NCI-H1694 treated with DMSO at 0.1 percent for 48 hours (cell line): ENCODE measurements at regions not wholly inside any gene's neighbourhood (a gene's known extent, or its start where the extent isn't known, plus 50 kb on each side); places are given as distances from the start of the nearest gene placed in this dataset.
"Not testable (repeated sequence)": the region's sequence is repeated elsewhere in the genome, so short reads cannot be mapped to it uniquely, and the experiment has no call there.

ENCODE experiments used
- DNase-seq: peaks from one replicate; lab custom pipeline; 2025; lab: John Stamatoyannopoulos, UW

DNA sequence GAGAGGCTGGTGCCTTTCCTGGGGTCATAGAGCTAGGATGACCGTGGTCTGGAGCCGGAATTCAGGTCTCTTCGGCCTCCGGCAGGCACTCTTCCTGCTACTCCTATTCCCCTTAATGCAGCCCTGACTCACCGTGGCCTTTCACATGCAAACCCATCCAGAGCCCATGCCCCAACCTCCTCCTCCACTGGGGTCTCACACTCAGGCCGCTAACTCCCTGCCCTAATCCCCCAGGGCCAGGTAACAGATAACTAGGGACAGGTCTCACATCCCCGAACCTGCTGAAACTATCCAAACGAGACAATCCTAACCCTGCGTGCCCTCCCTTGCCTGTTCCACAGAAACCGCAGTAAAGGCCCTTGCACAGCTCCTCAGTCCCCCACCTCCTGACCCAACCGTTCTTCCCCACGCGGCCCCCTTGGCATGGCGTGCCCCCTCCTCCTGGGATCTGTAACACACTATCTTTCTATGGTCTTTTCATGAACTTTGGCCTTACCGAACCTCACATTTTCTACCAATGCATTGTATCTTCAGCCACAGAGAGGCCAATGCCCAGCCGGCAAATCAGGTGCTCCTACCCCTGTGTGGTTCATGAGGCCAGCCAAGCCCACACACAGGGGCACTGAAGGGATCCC, 245.4 kb upstream of the EXOC2 start:
- no peak for DNase-seq

- no peak for DNase-seq
Observed at GRCh38 chr6:935582-935981, 242.6 kb upstream of the EXOC2 start.

DNA sequence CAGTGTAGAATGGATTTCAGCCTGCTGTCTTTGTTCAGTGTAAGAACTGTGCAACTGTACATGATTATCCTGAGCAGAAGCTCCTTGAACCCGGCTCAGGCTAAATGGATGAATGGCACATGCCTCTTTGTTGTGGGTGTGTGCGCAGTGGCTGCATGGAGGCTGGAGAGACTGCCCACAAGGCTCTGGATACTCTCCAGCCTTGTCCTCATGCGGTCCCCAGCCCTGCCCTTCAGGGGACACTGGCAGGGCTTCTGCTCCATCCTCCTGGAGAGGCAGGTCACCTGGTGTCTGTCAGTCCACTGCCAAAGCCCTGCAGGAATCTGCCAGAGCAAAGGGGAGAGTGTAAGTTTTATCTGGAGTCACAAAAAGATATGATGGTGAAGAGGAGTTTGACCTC, 241.7 kb upstream of the EXOC2 start:
- no peak for DNase-seq

DNA sequence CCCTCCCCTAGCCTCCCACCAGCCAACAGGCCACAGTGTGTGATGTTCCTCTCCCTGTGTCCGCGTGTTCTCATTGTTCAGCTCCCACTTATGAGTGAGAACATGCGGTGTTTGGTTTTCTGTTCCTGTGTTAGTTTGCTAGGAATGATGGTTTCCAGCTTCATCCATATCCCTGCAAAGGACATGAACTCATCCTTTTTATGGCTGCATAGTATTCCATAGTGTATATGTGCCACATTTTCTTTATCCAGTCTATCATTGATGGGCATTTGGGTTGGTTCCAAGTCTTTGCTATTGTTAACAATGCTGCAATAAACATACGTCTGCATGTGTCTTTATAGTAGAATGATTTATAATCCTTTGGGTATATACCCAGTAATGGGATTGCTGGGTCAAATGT, 239.0 kb upstream of the EXOC2 start:
- not testable (repeated sequence) for DNase-seq

GRCh38 chr6:927157-927556, 234.2 kb upstream of the EXOC2 start:
- DNase-seq, result no peak

DNA sequence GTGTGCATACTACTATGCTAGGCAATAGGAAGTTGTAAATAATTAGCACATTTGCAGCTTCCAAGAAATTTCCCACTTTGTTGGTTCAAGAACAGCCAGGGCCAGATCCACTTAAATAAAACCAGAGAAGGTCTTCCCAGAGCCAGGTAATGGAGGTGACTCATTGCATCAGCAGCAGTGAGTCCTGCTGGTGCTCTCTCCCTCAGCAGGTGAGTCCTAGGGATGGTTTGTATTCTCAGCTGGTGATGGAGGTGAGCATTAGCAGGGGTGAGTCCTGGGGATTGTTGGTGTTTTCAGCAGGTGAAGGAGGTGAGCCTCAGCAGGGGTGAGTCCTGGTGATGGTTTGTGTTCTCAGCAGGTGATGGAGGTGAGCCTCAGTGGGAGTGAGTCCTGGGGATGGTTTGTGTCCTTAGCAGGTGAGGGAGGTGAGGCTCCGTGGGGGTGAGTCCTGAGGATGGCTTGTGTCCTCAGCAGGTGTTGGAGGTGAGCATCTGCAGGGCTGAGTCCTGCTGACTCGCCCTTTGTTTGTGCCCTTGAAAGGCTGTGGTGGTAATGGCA, 232.8 kb upstream of the EXOC2 start:
- DNase-seq, result no peak

- no peak for DNase-seq
Observed at GRCh38 chr6:924661-925060, 231.7 kb upstream of the EXOC2 start.

DNA sequence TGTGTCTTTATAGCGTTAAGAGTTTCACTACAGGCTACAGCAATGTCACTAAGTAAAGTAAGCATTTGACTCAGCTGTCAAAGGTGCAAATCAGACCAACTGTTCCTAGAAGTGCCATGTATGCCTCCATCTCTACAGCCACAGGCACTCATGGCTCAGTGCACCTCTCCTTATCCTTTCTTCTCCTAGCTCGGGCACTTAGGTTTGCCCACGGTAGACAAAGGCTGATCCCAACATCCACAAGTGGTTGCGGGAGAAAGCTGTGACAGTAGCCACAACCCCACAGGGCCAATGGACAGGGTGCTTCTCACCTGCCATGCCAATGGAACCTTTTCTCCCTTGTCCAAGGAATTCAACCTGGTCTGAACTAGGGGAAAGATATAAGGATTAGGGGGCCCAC, 228.5 kb upstream of the EXOC2 start:
- DNase-seq, result no peak

DNA sequence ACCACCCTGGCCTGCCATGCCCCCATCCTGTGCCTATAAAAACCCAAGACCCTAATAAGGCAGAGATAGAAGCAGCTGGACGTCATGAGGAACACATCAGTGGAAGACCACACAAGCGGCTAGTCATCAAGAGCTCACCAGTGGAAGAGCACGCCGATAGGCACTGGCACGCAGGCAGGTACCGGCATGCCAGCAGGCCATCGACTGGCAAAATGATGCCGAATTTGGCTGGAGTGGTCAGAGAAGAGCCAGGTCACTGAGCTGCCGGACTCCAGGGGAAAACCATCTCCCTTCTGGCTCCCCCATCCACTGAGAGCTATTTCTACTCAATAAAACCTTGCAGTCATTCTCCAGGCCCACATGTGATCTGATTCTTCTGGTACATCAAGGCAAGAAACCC, 227.6 kb upstream of the EXOC2 start:
- no peak for DNase-seq

DNA sequence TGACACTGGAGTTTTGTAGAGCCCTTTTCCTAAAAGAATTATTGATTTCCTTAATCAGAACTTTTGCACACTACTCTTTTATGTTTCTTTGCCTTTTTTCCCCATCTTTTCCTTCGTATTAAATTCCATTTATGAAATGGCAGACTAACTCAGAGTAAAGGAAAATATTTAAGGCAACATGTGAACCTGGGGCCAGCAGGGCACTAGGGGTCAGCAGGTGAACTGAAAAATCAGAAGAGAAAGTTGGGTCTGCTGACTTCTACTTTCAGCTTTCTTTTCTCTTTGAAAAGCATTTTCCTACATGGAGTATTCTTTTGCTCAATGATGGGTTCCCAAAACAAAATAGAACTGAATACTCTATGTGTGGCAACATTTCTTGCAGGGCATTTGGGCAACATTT, 226.6 kb upstream of the EXOC2 start:
- no peak for DNase-seq

- no peak for DNase-seq
Observed at GRCh38 chr6:917939-918338, 225.0 kb upstream of the EXOC2 start.

DNA sequence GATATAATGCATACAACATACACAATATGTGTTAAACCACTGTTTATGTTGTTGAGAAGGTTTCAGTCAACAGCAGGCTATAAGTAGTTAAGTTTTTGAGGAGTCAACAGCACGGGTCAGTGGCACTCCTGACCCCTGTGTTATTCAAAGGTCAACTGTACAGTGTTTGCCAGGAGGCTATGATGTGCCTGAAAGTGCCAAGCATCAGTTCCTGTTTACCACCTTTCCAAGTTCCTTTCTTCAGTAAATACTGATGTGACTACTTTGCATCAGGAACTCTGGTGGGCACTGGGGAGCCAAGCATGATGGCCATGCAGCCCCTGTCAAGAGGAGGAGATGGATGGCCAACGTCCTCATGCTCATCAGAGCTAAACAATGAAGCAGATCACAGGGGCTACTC, 224.4 kb upstream of the EXOC2 start:
- DNase-seq, result no peak

- DNase-seq, result no peak
Observed at GRCh38 chr6:916131-916530, 223.2 kb upstream of the EXOC2 start.

GRCh38 chr6:912871-913835, 220.2 kb upstream of the EXOC2 start:
- DNase-seq, result no peak

- no peak for DNase-seq
Observed at GRCh38 chr6:907928-908327, 215.0 kb upstream of the EXOC2 start.

DNA sequence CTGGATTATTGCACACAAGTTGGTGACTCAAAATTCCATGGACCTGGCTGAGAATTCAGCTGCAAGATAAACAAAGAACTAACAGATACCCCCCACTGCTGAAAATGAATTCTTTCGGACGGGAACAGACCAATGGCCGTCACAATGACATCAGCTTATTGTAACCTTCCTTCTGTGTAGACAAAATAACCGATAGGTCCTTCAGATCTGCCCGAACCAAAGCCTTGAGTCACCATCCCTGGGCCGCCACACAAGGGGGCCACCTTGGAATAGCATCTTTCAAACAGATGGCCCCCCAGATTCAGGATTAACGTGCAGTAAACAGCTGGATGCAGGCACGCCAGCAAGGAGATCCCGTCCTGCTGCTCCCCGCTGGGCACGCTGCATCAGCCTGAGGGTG, 214.0 kb upstream of the EXOC2 start:
- DNase-seq, result no peak

DNA sequence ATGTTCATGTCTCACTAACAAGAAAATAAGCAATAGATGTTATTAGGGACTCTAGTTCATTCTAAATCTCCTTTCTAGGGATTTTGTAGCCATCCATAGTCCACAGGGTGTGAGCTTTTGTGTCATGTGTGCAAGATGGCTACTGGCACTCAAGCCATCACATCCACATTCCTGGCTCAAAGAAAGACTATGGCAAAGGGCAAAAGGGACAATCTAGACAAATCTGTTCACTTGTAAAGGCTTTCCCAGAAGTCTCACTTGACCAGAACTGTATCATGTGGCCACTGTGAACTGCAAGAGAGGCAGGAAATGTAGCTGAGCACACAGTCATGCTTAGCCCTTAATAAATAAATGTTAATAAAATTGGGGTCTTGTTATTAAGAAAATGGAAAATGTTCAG, 212.6 kb upstream of the EXOC2 start:
- DNase-seq, result no peak

- no peak for DNase-seq
Observed at GRCh38 chr6:904994-905393, 212.1 kb upstream of the EXOC2 start.

DNA sequence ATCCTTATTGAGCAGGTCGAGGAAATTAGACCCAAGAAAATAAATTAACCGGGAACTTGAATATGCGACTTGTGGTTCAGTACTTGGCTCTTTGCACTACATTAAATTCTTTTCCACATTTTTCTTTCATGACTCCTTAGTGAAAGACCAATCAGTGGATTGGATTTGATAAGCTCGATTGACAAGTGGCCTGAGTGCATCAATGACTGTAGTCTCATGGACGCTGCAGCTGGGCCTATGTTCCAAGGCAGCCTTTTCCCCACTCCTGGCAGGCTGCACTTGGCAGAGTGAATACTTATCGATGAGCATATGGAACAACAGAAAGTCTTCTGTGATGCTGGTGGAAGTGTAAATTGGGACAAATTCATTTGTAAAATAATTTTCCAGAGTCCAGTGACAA, 210.8 kb upstream of the EXOC2 start:
- DNase-seq, result no peak

DNA sequence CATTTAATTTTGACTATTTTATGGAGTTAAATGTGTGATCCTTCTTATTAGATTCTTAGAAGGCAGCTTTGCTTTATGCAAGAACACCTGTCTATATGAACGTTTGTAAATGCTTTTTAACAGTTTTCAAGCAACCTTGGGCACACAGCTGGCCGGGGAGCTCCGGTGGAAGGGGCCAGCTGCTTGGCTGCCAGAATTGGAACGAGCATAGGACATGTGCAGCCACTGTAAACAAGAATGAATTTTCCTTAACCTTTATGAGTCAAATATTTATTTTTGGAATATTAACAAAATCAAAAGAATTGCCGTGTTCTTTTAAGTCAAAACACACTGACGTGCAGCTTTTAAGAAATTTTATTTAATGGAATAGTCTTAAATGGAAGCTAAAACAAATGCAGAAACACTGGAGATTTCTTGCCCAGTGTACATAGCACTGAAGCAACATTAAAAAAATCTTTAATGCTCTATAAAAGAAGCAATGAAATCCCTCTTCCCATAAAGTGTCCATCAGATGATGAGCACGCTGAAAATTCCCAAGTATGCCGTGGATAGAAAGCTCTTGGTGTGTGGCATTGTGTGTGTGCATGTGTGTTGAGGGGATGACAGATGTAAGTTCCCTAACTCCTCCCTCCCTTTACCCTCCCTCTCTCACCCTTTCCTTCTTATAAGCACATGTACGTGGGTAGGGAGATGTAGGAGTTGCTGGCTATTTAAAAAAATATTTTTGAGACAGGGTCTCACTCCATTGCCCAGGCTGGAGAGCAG, 208.9 kb upstream of the EXOC2 start:
- DNase-seq, result no peak

GRCh38 chr6:900716-901605, 208.0 kb upstream of the EXOC2 start:
- no peak for DNase-seq
